ENCODE measurements at regions not wholly inside any gene's neighbourhood (a gene's known extent, or its start where the extent isn't known, plus 50 kb on each side); places are given as distances from the start of the nearest gene placed in this dataset.

DNA sequence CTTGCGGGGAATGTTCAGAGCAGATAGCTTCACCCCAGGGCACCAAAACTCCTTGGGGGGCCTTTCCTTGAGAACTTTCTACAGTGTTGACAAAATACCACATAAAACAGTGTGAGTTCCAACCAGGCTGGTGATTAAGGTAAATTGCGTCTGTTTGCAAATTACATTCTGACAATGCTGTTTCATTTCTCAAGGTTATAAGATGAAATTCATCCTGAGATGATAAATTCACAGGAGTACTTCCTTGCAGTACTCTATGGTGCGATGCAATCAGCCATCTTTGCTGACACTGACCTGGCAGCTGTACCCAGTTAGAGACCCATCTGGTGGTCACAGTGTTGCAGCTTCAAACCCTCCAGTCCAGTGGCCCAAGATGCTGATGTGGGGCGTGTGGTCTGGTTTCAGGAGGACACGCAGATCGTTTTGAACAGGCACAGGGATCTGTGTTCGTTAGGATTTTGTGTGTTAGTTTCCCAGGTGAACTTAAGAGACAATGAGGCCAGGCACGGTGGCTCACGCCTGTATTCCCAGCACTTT lies 99.5 kb upstream of the SLC66A3 start:
- Histone ChIP-seq H3K27me3 (ENCODE audit: insufficient read depth) (no peaks in the 10 kb centered on the region), H3K4me1 (ENCODE audit: insufficient read depth) (no peaks in the 10 kb centered on the region), H3K36me3 (ENCODE audit: insufficient read depth) (no peaks in the 10 kb centered on the region), H2AFZ (no peak overlapping the region), H4K20me1 (replicated peaks; ENCODE audit: insufficient read depth) (no peaks in the 10 kb centered on the region), H3K4me3 (no peak overlapping the region), H3K4me2 (no peak overlapping the region), H3K9me2 (ENCODE audit: insufficient read depth) (no peaks in the 10 kb centered on the region), H3K79me2 (replicated peaks; ENCODE audit: insufficient read depth) (no peaks in the 10 kb centered on the region), H3F3A (replicated peaks; ENCODE audit: low read depth) (no peaks in the 10 kb centered on the region), H3K27ac (ENCODE audit: low read depth) (no peak overlapping the region)
- no peak for TF ChIP-seq ZNF114 (CRISPR knock-in tag; IDR thresholded peaks at IDR 0.05)
- no peak for TF ChIP-seq CREB1 (CRISPR knock-in tag; IDR thresholded peaks at IDR 0.05; ENCODE audit: low read depth)
- TF ChIP-seq, protein P1, sequence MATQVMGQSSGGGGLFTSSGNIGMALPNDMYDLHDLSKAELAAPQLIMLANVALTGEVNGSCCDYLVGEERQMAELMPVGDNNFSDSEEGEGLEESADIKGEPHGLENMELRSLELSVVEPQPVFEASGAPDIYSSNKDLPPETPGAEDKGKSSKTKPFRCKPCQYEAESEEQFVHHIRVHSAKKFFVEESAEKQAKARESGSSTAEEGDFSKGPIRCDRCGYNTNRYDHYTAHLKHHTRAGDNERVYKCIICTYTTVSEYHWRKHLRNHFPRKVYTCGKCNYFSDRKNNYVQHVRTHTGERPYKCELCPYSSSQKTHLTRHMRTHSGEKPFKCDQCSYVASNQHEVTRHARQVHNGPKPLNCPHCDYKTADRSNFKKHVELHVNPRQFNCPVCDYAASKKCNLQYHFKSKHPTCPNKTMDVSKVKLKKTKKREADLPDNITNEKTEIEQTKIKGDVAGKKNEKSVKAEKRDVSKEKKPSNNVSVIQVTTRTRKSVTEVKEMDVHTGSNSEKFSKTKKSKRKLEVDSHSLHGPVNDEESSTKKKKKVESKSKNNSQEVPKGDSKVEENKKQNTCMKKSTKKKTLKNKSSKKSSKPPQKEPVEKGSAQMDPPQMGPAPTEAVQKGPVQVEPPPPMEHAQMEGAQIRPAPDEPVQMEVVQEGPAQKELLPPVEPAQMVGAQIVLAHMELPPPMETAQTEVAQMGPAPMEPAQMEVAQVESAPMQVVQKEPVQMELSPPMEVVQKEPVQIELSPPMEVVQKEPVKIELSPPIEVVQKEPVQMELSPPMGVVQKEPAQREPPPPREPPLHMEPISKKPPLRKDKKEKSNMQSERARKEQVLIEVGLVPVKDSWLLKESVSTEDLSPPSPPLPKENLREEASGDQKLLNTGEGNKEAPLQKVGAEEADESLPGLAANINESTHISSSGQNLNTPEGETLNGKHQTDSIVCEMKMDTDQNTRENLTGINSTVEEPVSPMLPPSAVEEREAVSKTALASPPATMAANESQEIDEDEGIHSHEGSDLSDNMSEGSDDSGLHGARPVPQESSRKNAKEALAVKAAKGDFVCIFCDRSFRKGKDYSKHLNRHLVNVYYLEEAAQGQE (IDR thresholded peaks at IDR 0.05; ENCODE audit: unreplicated experiment) = no peak
- TF ChIP-seq STAT1 (IDR thresholded peaks at IDR 0.05; ENCODE audit: unreplicated experiment) = no peak
- Mint-ChIP-seq H3K27ac (no peak overlapping the region), H3K9me3 (peaks cover under 1% of the 10 kb centered on the region; the same call in 1 of the 3 replicates), H3K4me1 (no peaks in the 10 kb centered on the region), H3K4me3 (no peak overlapping the region), H3K36me3 (ENCODE audit: low read depth) (no peaks in the 10 kb centered on the region), H3K27me3 (ENCODE audit: insufficient read depth, low read depth, poor library complexity) (peaks cover 8% of the 10 kb centered on the region)
- DNase-seq (ENCODE audit: low spot score) = no peak
- ATAC-seq = no peak

DNA sequence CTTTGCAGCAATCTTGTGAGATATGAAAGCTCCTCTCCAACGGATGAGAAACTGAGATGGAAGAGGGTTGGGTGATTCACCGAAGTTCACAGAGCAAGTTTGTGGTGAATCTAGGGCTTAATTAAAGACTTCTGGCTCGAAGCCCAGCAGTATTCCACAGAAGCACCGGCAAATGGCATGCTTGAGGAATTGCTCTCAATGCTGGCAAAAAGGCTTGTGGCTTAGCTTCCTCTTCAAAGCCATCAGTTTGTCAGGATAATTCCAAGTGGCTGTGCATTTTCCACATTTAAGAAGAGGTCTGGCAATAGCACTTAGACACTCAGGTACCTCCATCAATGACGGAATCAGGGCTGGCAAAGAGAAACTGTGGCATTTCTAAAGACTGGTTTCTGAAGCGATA lies 98.7 kb upstream of the SLC66A3 start:
- ATAC-seq (no peak), DNase-seq (ENCODE audit: low spot score) (no peak)
- Mint-ChIP-seq H3K9me3 (peaks cover 2% of the 10 kb centered on the region; the same call in 1 of the 3 replicates), H3K36me3 (ENCODE audit: low read depth) (no peaks in the 10 kb centered on the region), H3K4me3 (no peak overlapping the region), H3K4me1 (no peaks in the 10 kb centered on the region), H3K27me3 (ENCODE audit: insufficient read depth, low read depth, poor library complexity) (peaks cover 7% of the 10 kb centered on the region), H3K27ac (no peak overlapping the region)
- no peak overlapping the region for H3K4me3 ChIP-seq
- no peak overlapping the region for H3K4me2 ChIP-seq
- H2AFZ ChIP-seq = 0 out of 2 replicates have a peak overlapping the region, but pooled peaks have one; percentile 18
- H3K27me3 ChIP-seq (ENCODE audit: insufficient read depth) = no peaks in the 10 kb centered on the region
- no peaks in the 10 kb centered on the region for H3K9me2 ChIP-seq (ENCODE audit: insufficient read depth)
- no peaks in the 10 kb centered on the region for H3K4me1 ChIP-seq (ENCODE audit: insufficient read depth)
- no peaks in the 10 kb centered on the region for H4K20me1 ChIP-seq (replicated peaks; ENCODE audit: insufficient read depth)
- H3K79me2 ChIP-seq (replicated peaks; ENCODE audit: insufficient read depth) = no peaks in the 10 kb centered on the region
- H3K36me3 ChIP-seq (ENCODE audit: insufficient read depth) = no peaks in the 10 kb centered on the region
- H3F3A ChIP-seq (replicated peaks; ENCODE audit: low read depth) = no peaks in the 10 kb centered on the region
- H3K27ac ChIP-seq (ENCODE audit: low read depth) = no peak overlapping the region
- TF ChIP-seq STAT1 (IDR thresholded peaks at IDR 0.05; ENCODE audit: unreplicated experiment) = no peak
- TF ChIP-seq JUNB (IDR thresholded peaks at IDR 0.05; ENCODE audit: unreplicated experiment) = no peak
- no peak for TF ChIP-seq NANOG (IDR thresholded peaks at IDR 0.05; ENCODE audit: borderline replicate concordance)
- TF ChIP-seq, protein P2, sequence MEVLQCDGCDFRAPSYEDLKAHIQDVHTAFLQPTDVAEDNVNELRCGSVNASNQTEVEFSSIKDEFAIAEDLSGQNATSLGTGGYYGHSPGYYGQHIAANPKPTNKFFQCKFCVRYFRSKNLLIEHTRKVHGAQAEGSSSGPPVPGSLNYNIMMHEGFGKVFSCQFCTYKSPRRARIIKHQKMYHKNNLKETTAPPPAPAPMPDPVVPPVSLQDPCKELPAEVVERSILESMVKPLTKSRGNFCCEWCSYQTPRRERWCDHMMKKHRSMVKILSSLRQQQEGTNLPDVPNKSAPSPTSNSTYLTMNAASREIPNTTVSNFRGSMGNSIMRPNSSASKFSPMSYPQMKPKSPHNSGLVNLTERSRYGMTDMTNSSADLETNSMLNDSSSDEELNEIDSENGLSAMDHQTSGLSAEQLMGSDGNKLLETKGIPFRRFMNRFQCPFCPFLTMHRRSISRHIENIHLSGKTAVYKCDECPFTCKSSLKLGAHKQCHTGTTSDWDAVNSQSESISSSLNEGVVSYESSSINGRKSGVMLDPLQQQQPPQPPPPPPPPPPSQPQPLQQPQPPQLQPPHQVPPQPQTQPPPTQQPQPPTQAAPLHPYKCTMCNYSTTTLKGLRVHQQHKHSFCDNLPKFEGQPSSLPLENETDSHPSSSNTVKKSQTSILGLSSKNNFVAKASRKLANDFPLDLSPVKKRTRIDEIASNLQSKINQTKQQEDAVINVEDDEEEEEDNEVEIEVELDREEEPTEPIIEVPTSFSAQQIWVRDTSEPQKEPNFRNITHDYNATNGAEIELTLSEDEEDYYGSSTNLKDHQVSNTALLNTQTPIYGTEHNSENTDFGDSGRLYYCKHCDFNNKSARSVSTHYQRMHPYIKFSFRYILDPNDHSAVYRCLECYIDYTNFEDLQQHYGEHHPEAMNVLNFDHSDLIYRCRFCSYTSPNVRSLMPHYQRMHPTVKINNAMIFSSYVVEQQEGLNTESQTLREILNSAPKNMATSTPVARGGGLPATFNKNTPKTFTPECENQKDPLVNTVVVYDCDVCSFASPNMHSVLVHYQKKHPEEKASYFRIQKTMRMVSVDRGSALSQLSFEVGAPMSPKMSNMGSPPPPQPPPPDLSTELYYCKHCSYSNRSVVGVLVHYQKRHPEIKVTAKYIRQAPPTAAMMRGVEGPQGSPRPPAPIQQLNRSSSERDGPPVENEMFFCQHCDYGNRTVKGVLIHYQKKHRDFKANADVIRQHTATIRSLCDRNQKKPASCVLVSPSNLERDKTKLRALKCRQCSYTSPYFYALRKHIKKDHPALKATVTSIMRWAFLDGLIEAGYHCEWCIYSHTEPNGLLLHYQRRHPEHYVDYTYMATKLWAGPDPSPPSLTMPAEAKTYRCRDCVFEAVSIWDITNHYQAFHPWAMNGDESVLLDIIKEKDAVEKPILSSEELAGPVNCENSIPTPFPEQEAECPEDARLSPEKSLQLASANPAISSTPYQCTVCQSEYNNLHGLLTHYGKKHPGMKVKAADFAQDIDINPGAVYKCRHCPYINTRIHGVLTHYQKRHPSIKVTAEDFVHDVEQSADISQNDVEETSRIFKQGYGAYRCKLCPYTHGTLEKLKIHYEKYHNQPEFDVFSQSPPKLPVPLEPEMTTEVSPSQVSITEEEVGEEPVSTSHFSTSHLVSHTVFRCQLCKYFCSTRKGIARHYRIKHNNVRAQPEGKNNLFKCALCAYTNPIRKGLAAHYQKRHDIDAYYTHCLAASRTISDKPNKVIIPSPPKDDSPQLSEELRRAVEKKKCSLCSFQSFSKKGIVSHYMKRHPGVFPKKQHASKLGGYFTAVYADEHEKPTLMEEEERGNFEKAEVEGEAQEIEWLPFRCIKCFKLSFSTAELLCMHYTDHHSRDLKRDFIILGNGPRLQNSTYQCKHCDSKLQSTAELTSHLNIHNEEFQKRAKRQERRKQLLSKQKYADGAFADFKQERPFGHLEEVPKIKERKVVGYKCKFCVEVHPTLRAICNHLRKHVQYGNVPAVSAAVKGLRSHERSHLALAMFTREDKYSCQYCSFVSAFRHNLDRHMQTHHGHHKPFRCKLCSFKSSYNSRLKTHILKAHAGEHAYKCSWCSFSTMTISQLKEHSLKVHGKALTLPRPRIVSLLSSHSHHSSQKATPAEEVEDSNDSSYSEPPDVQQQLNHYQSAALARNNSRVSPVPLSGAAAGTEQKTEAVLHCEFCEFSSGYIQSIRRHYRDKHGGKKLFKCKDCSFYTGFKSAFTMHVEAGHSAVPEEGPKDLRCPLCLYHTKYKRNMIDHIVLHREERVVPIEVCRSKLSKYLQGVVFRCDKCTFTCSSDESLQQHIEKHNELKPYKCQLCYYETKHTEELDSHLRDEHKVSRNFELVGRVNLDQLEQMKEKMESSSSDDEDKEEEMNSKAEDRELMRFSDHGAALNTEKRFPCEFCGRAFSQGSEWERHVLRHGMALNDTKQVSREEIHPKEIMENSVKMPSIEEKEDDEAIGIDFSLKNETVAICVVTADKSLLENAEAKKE (CRISPR knock-in tag; IDR thresholded peaks at IDR 0.05) = no peak
- TF ChIP-seq ZNF331 (CRISPR knock-in tag; IDR thresholded peaks at IDR 0.05; ENCODE audit: low read depth) = no peak
- no peak for TF ChIP-seq EZH2 (IDR thresholded peaks at IDR 0.05; ENCODE audit: low read depth, unreplicated experiment)
- no peak for TF ChIP-seq POLR2AphosphoS5 (IDR thresholded peaks at IDR 0.05; ENCODE audit: low read depth)
- TF ChIP-seq ZNF114 (CRISPR knock-in tag; IDR thresholded peaks at IDR 0.05) = no peak
- TF ChIP-seq, protein P3, sequence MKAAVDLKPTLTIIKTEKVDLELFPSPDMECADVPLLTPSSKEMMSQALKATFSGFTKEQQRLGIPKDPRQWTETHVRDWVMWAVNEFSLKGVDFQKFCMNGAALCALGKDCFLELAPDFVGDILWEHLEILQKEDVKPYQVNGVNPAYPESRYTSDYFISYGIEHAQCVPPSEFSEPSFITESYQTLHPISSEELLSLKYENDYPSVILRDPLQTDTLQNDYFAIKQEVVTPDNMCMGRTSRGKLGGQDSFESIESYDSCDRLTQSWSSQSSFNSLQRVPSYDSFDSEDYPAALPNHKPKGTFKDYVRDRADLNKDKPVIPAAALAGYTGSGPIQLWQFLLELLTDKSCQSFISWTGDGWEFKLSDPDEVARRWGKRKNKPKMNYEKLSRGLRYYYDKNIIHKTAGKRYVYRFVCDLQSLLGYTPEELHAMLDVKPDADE (IDR thresholded peaks at IDR 0.05) = no peak
- TF ChIP-seq CREB1 (CRISPR knock-in tag; IDR thresholded peaks at IDR 0.05; ENCODE audit: low read depth) = no peak
- TF ChIP-seq EZH2phosphoT487 (IDR thresholded peaks at IDR 0.05; ENCODE audit: unreplicated experiment) = no peak

Data from GM23338 (cell line).